ENCODE measurements at regions not wholly inside any gene's neighbourhood (a gene's known extent, or its start where the extent isn't known, plus 50 kb on each side); places are given as distances from the start of the nearest gene placed in this dataset.

DNA sequence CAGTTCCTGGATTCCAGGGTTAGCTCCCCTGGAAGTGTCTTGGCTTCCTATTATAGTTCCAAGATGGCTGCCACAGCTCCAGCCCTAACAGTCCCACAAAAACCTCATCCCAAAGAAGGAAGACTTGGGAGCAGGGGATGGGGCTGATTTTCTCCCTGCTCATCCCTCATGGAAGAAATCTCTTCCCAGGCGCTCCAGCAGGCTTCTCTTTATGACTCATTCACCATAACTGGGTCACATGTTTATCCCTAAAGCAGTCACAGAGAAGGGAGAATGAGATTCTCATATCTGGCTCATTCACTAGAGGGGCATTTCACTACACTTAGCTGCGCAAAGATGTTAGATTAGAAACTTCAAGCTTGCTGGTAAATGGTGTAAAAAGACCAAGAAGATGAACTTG, 206.5 kb upstream of the IRX3 start:
- no peak for TF ChIP-seq POLR2AphosphoS5 (IDR thresholded peaks at IDR 0.05; ENCODE audit: low read depth, low read length)
- TF ChIP-seq, protein P1, sequence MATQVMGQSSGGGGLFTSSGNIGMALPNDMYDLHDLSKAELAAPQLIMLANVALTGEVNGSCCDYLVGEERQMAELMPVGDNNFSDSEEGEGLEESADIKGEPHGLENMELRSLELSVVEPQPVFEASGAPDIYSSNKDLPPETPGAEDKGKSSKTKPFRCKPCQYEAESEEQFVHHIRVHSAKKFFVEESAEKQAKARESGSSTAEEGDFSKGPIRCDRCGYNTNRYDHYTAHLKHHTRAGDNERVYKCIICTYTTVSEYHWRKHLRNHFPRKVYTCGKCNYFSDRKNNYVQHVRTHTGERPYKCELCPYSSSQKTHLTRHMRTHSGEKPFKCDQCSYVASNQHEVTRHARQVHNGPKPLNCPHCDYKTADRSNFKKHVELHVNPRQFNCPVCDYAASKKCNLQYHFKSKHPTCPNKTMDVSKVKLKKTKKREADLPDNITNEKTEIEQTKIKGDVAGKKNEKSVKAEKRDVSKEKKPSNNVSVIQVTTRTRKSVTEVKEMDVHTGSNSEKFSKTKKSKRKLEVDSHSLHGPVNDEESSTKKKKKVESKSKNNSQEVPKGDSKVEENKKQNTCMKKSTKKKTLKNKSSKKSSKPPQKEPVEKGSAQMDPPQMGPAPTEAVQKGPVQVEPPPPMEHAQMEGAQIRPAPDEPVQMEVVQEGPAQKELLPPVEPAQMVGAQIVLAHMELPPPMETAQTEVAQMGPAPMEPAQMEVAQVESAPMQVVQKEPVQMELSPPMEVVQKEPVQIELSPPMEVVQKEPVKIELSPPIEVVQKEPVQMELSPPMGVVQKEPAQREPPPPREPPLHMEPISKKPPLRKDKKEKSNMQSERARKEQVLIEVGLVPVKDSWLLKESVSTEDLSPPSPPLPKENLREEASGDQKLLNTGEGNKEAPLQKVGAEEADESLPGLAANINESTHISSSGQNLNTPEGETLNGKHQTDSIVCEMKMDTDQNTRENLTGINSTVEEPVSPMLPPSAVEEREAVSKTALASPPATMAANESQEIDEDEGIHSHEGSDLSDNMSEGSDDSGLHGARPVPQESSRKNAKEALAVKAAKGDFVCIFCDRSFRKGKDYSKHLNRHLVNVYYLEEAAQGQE (IDR thresholded peaks at IDR 0.05; ENCODE audit: insufficient read depth in 1 of 2, low read depth in 2 of 2, low read length in 2 of 2), result no peak
- TF ChIP-seq TAF1 (IDR thresholded peaks at IDR 0.05; ENCODE audit: borderline replicate concordance, insufficient read depth, low read length), result no peak
- no peak for TF ChIP-seq SIN3A (IDR thresholded peaks at IDR 0.05; ENCODE audit: borderline replicate concordance, insufficient read depth, low read length)
- TF ChIP-seq FOXP2 (optimal IDR thresholded peaks at IDR 0.05; ENCODE audit: borderline replicate concordance, extremely low read depth, extremely low read length, insufficient read depth), result no peak
